Psoas muscle (tissue), 7 donors: ENCODE measurements at regions not wholly inside any gene's neighbourhood (a gene's known extent, or its start where the extent isn't known, plus 50 kb on each side); places are given as distances from the start of the nearest gene placed in this dataset.

Source experiments
- ATAC-seq, 4 donors: fragments of 200-7000 bp; cut with Tn5 transposase; one replicate each; pipeline ENCODE4 v1.9.1; 2020; ENCODE audit warnings: moderate library complexity in 3 of 4, mild to moderate bottlenecking in 2 of 4
- DNase-seq, 2 donors: peaks; one replicate each; pipeline ENCODE4 v3.0.0-alpha.2; 2020
- H3K27ac ChIP-seq: fragments of 200-600 bp; one replicate; pipeline ENCODE4 v1.8.0; 2022
- H3K27me3 ChIP-seq, 3 donors: fragments of 200-600 bp in 1 of 3; one replicate each; pipeline versions ENCODE4 v1.6.1 to v1.8.0; 2013 to 2022; ENCODE audit warnings: low read length in 2 of 3, mild to moderate bottlenecking in 2 of 3, moderate library complexity in 1 of 3; ENCODE audit not compliant: insufficient read depth in 3 of 3
- H3K36me3 ChIP-seq, 2 donors: fragments of 200-600 bp in 1 of 2; one replicate each; pipeline versions ENCODE4 v1.6.1 to v1.8.0; 2013 to 2022; ENCODE audit warnings: low read depth in 1 of 2, mild to moderate bottlenecking in 1 of 2, moderate library complexity in 1 of 2; ENCODE audit not compliant: insufficient read depth in 1 of 2
- H3K4me1 ChIP-seq: fragments of 200-600 bp; one replicate; pipeline ENCODE4 v1.8.0; 2022
- H3K4me3 ChIP-seq: fragments of 200-600 bp; one replicate; pipeline ENCODE4 v1.8.0; 2022; ENCODE audit warnings: mild to moderate bottlenecking
- H3K9me3 ChIP-seq: fragments of 200-600 bp; one replicate; pipeline ENCODE4 v1.8.0; 2022
- WGBS, 3 donors: extraction: QIAGEN DNeasy Blood & Tissue Kit; methylation state at CpG; one replicate each; pipeline versions ENCODE4 v1.1.6 to v1.1.7; 2013; 5-methylcytosine and 5-hydroxymethylcytosine counted together
- intact Hi-C, 2 donors: fragments of 100-400 bp; cut with DNase I; formaldehyde crosslinking; loops; one replicate each; pipeline versions ENCODE4 v1.11.0 to v1.14.2; 2022
- TF ChIP-seq, protein P1 (sequence below): fragments of 200-600 bp; IDR thresholded peaks from one replicate; pipeline ENCODE4 v1.8.0; 2022; ENCODE audit warnings: antibody characterized with exemption
- donor health status: healthy with polysubstance abuse.
- donor health status: DM: no; HTN: no; CAD: no; lungs with moderate emphysema.
- donor health status: Bipolar disorder and iron deficiency.
- donor health status: healthy.
- donor health status: DM: yes; HTN: yes; CAD: no.
- donor health status: DM: no; HTN: no; CAD: no.
- donor health status: DM: yes; HTN: yes; CAD: no.

DNA sequence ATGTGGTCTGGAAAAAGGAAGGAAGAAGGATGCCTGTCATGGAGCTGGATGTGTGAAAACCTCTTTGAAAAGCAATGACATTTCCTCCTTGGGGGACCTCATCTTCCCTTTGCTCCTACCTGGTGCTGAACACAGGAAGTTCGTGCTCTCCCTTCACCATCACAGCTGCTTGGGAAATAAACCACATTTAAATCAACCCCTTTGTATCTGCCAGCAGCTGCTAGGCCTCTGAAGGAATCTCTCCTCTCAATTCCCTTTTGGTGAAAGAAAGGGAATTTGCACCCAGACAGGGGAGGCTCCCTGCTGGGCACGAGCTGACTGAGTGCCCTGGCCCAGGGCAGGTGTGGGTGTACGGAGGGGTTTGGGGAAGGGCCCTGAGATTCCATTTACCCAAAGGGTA, 437.7 kb downstream of the TSHZ3 start:
- ATAC-seq (no peak), DNase-seq (no peak)
- no peaks in the 10 kb centered on the region for H3K9me3 ChIP-seq
- no peaks in the 10 kb centered on the region for H3K36me3 ChIP-seq
- H3K27me3 ChIP-seq, result no peaks in the 10 kb centered on the region
- H3K4me1 ChIP-seq, result no peaks in the 10 kb centered on the region
- no peak overlapping the region for H3K27ac ChIP-seq
- intact Hi-C loops, result no loop called here
- H3K4me3 ChIP-seq, result no peak overlapping the region
- 52 to 71% (median 70%) methylated on average over 3 of the region's 3 CpGs for WGBS, 3 donors
- TF ChIP-seq, protein P1, sequence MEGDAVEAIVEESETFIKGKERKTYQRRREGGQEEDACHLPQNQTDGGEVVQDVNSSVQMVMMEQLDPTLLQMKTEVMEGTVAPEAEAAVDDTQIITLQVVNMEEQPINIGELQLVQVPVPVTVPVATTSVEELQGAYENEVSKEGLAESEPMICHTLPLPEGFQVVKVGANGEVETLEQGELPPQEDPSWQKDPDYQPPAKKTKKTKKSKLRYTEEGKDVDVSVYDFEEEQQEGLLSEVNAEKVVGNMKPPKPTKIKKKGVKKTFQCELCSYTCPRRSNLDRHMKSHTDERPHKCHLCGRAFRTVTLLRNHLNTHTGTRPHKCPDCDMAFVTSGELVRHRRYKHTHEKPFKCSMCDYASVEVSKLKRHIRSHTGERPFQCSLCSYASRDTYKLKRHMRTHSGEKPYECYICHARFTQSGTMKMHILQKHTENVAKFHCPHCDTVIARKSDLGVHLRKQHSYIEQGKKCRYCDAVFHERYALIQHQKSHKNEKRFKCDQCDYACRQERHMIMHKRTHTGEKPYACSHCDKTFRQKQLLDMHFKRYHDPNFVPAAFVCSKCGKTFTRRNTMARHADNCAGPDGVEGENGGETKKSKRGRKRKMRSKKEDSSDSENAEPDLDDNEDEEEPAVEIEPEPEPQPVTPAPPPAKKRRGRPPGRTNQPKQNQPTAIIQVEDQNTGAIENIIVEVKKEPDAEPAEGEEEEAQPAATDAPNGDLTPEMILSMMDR, result no peak

GRCh38 chr19:30910485-30911240, 438.6 kb downstream of the TSHZ3 start:
- no peak for ATAC-seq
- Histone ChIP-seq H3K27me3 (no peaks in the 10 kb centered on the region), H3K4me3 (no peak overlapping the region), H3K9me3 (no peaks in the 10 kb centered on the region), H3K4me1 (no peaks in the 10 kb centered on the region), H3K27ac (no peak overlapping the region), H3K36me3 (no peaks in the 10 kb centered on the region)
- intact Hi-C loops, result no loop called here
- TF ChIP-seq, protein P1, result no peak
- WGBS, 3 donors, result 76 to 81% (median 80%) methylated on average over 16 of the region's 16 CpGs
- DNase-seq, result no peak

GRCh38 chr19:30909216-30909615, 440.0 kb downstream of the TSHZ3 start:
- intact Hi-C loops, result no loop called here
- Histone ChIP-seq H3K4me3 (no peak overlapping the region), H3K4me1 (no peaks in the 10 kb centered on the region), H3K27ac (no peak overlapping the region), H3K27me3 (no peaks in the 10 kb centered on the region), H3K9me3 (no peaks in the 10 kb centered on the region), H3K36me3 (no peaks in the 10 kb centered on the region)
- no peak for ATAC-seq
- DNase-seq, result no peak
- TF ChIP-seq, protein P1, result no peak
- 44 to 56% (median 52%) methylated on average over 4 of the region's 4 CpGs for WGBS, 3 donors

GRCh38 chr19:30908262-30908771, 440.9 kb downstream of the TSHZ3 start:
- ATAC-seq, result no peak
- intact Hi-C loops, result no loop called here
- DNase-seq, result no peak
- 82 to 85% (median 83%) methylated on average over 4 of the region's 4 CpGs for WGBS, 3 donors
- H3K4me1 ChIP-seq, result no peaks in the 10 kb centered on the region
- TF ChIP-seq, protein P1, result no peak
- H3K27me3 ChIP-seq, result no peaks in the 10 kb centered on the region
- H3K4me3 ChIP-seq, result no peak overlapping the region
- H3K36me3 ChIP-seq, result no peaks in the 10 kb centered on the region
- H3K27ac ChIP-seq, result no peak overlapping the region
- H3K9me3 ChIP-seq, result no peaks in the 10 kb centered on the region

- Histone ChIP-seq H3K4me3 (no peak overlapping the region), H3K4me1 (no peaks in the 10 kb centered on the region), H3K9me3 (no peaks in the 10 kb centered on the region), H3K27me3 (no peaks in the 10 kb centered on the region), H3K27ac (no peak overlapping the region), H3K36me3 (no peaks in the 10 kb centered on the region)
- TF ChIP-seq, protein P1, result no peak
- intact Hi-C loops, result no loop called here
- DNase-seq (no peak), ATAC-seq (no peak)
- 83 to 87% (median 85%) methylated on average over 8 of the region's 8 CpGs for WGBS, 3 donors
Measured at GRCh38 chr19:30906871-30907270, 442.4 kb downstream of the TSHZ3 start.
